ENCODE measurements at regions not wholly inside any gene's neighbourhood (a gene's known extent, or its start where the extent isn't known, plus 50 kb on each side); places are given as distances from the start of the nearest gene placed in this dataset.

DNA sequence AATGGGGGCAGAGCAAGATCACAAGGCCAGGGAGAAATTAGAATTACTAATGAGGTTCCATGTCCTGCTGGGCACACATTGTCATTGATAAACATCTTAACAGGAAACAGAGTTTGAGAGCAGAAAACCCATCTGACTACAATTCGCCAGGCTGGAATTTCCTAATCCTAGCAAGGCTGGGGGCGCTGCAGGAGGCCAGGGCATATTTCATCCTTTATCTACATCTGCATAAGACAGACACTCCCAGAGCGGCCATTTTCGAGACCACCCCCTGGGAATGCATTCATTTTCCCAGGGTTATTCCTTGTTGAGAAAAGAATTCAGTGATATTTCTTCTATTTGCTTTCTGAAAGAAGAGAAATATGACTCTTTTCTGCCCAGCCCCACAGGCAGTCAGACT lies 152.7 kb downstream of the SUCLG1 start:
- TF ChIP-seq MAX (IDR thresholded peaks at IDR 0.05) (no peak), NFIC (IDR thresholded peaks at IDR 0.05) (no peak), REST (IDR thresholded peaks at IDR 0.05; ENCODE audit: low read depth) (no peak), RAD21 (IDR thresholded peaks at IDR 0.05; ENCODE audit: low read depth) (no peak), TCF12 (IDR thresholded peaks at IDR 0.05; ENCODE audit: low read depth) (no peak), TAF1 (IDR thresholded peaks at IDR 0.05; ENCODE audit: low read depth) (no peak), CREB1 (IDR thresholded peaks at IDR 0.05; ENCODE audit: low read depth) (no peak), EP300 (IDR thresholded peaks at IDR 0.05; ENCODE audit: borderline replicate concordance) (no peak), CEBPB (IDR thresholded peaks at IDR 0.05) (no peak), EGR1 (IDR thresholded peaks at IDR 0.05) (no peak), YY1 (IDR thresholded peaks at IDR 0.05; ENCODE audit: low read depth) (no peak), USF1 (IDR thresholded peaks at IDR 0.05) (no peak)
